ENCODE measurements at regions not wholly inside any gene's neighbourhood (a gene's known extent, or its start where the extent isn't known, plus 50 kb on each side); places are given as distances from the start of the nearest gene placed in this dataset.

DNA sequence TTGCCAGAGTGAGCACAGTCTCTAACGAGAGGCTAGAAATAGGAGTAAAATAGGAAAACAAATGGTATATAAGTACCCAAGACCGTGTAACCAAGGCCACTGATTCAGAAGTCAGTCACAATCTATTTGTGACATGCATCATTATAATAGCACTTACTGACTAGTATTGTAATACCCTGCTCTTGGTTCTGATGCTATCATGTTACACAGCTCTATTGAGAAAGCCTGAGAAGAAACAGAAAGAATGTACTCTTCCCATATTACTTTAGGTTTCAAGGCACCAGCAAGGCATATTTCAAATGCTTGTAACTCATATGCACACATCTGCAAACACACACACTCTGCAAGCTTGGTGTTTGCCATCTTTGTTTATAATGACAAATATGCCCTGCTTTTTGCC lies 746.4 kb downstream of the SLC4A3 start:
- TF ChIP-seq, protein P1, sequence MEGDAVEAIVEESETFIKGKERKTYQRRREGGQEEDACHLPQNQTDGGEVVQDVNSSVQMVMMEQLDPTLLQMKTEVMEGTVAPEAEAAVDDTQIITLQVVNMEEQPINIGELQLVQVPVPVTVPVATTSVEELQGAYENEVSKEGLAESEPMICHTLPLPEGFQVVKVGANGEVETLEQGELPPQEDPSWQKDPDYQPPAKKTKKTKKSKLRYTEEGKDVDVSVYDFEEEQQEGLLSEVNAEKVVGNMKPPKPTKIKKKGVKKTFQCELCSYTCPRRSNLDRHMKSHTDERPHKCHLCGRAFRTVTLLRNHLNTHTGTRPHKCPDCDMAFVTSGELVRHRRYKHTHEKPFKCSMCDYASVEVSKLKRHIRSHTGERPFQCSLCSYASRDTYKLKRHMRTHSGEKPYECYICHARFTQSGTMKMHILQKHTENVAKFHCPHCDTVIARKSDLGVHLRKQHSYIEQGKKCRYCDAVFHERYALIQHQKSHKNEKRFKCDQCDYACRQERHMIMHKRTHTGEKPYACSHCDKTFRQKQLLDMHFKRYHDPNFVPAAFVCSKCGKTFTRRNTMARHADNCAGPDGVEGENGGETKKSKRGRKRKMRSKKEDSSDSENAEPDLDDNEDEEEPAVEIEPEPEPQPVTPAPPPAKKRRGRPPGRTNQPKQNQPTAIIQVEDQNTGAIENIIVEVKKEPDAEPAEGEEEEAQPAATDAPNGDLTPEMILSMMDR (IDR thresholded peaks at IDR 0.05; ENCODE audit: poor library complexity), result no peak
- TF ChIP-seq EZH2phosphoT487 (IDR thresholded peaks at IDR 0.05; ENCODE audit: low read depth, severe bottlenecking, unreplicated experiment) (no peak), EZH2 (IDR thresholded peaks at IDR 0.05; ENCODE audit: borderline replicate concordance) (no peak)

All from hepatocyte (in vitro differentiated cells).